ENCODE measurements at regions not wholly inside any gene's neighbourhood (a gene's known extent, or its start where the extent isn't known, plus 50 kb on each side); places are given as distances from the start of the nearest gene placed in this dataset.

- TF ChIP-seq CTCF (conservative IDR thresholded peaks at IDR 0.05) (no peak), EZH2 (IDR thresholded peaks at IDR 0.05; ENCODE audit: low read depth) (no peak)
These were observed 154.2 kb upstream of the KCTD7 start for GRCh38 chr7:66474441-66474840.
